Liver (tissue), 8 donors: ENCODE measurements at regions not wholly inside any gene's neighbourhood (a gene's known extent, or its start where the extent isn't known, plus 50 kb on each side); places are given as distances from the start of the nearest gene placed in this dataset.

Experiments used
- DNase-seq: peaks from one replicate; pipeline ENCODE4 v3.0.0-alpha.2; 2017; ENCODE audit warnings: low spot score
- H3K27ac ChIP-seq, 2 donors: one replicate each; pipeline ENCODE4 v1.7.0; 2013; ENCODE audit warnings: inconsistent platforms in 2 of 2, low read length in 2 of 2, control low read depth in 1 of 2, low read depth in 1 of 2, mild to moderate bottlenecking in 1 of 2
- H3K27me3 ChIP-seq, 4 donors: one replicate each; pipeline versions ENCODE4 v1.6.1 to v1.7.0; 2013; ENCODE audit warnings: low read length in 3 of 4, inconsistent platforms in 1 of 4, mild to moderate bottlenecking in 1 of 4, moderate library complexity in 1 of 4; ENCODE audit not compliant: control insufficient read depth in 4 of 4, insufficient read depth in 4 of 4
- H3K36me3 ChIP-seq, 4 donors: one replicate each; pipeline versions ENCODE4 v1.6.1 to v1.7.0; 2013; ENCODE audit warnings: low read length in 3 of 4, mild to moderate bottlenecking in 3 of 4, low read depth in 1 of 4, moderate library complexity in 1 of 4; ENCODE audit not compliant: control insufficient read depth in 4 of 4, insufficient read depth in 3 of 4
- H3K4me1 ChIP-seq, 4 donors: one replicate each; pipeline versions ENCODE4 v1.6.1 to v1.7.0; 2013; ENCODE audit warnings: low read length in 3 of 4, mild to moderate bottlenecking in 3 of 4, moderate library complexity in 1 of 4; ENCODE audit not compliant: control insufficient read depth in 4 of 4, insufficient read depth in 4 of 4
- H3K4me3 ChIP-seq, 3 donors: one replicate each; pipeline versions ENCODE4 v1.6.1 to v1.7.0; 2013; ENCODE audit warnings: low read length in 3 of 3, control low read depth in 1 of 3, low read depth in 1 of 3, mild to moderate bottlenecking in 1 of 3
- H3K9ac ChIP-seq, 2 donors: one replicate each; pipeline ENCODE4 v1.7.0; 2013; ENCODE audit warnings: low read length in 2 of 2, mild to moderate bottlenecking in 2 of 2, moderate library complexity in 2 of 2, control low read depth in 1 of 2, low read depth in 1 of 2
- H3K9me3 ChIP-seq, 4 donors: one replicate each; pipeline versions ENCODE4 v1.6.1 to v1.7.0; 2013; ENCODE audit warnings: low read length in 3 of 4; ENCODE audit not compliant: control insufficient read depth in 4 of 4
- CTCF ChIP-seq: fragments of 150-350 bp; IDR thresholded peaks from 2 replicates; pipeline ENCODE4 v1.5.1; 2017; ENCODE audit warnings: improper control_type of control experiment, low read depth, low read length; ENCODE audit not compliant: missing input control
- EGR1 ChIP-seq, 2 donors: IDR thresholded peaks; 2 replicates each; pipeline ENCODE4 v1.6.1; 2016 to 2018; ENCODE audit warnings: antibody characterized with exemption in 2 of 2, low read depth in 2 of 2
- FOXA1 ChIP-seq: IDR thresholded peaks from 2 replicates; pipeline ENCODE4 v1.6.1; 2016; ENCODE audit warnings: antibody characterized with exemption
- FOXA2 ChIP-seq: IDR thresholded peaks from 2 replicates; pipeline ENCODE4 v1.6.1; 2016; ENCODE audit warnings: antibody characterized with exemption
- GABPA ChIP-seq, 2 donors: IDR thresholded peaks in 1 of 2; conservative IDR thresholded peaks in 1 of 2; 2 replicates each; pipeline ENCODE4 v1.6.1; 2016; ENCODE audit warnings: antibody characterized with exemption in 2 of 2, mild to moderate bottlenecking in 1 of 2, moderate library complexity in 1 of 2
- HNF4A ChIP-seq, 2 donors: conservative IDR thresholded peaks; 2 replicates each; pipeline ENCODE4 v1.6.1; 2016; ENCODE audit warnings: antibody characterized with exemption in 2 of 2, mild to moderate bottlenecking in 2 of 2
- HNF4G ChIP-seq: IDR thresholded peaks from 2 replicates; pipeline ENCODE4 v1.6.1; 2016; ENCODE audit warnings: antibody characterized with exemption
- JUND ChIP-seq, 2 donors: IDR thresholded peaks; 2 replicates each; pipeline ENCODE4 v1.6.1; 2016; ENCODE audit warnings: antibody characterized with exemption in 2 of 2
- NR2F2 ChIP-seq: IDR thresholded peaks from 2 replicates; pipeline ENCODE4 v1.6.1; 2016; ENCODE audit warnings: antibody characterized with exemption
- RAD21 ChIP-seq, 2 donors: IDR thresholded peaks; 2 replicates each; pipeline ENCODE4 v1.6.1; 2016; ENCODE audit warnings: antibody characterized with exemption in 2 of 2, mild to moderate bottlenecking in 2 of 2
- RXRA ChIP-seq, 2 donors: IDR thresholded peaks; 2 replicates each; pipeline ENCODE4 v1.6.1; 2017 to 2018; ENCODE audit warnings: antibody characterized with exemption in 2 of 2, mild to moderate bottlenecking in 1 of 2
- SP1 ChIP-seq: IDR thresholded peaks from 2 replicates; pipeline ENCODE4 v1.6.1; 2018; ENCODE audit warnings: antibody characterized with exemption, mild to moderate bottlenecking
- TAF1 ChIP-seq: conservative IDR thresholded peaks from 2 replicates; pipeline ENCODE4 v1.6.1; 2016; ENCODE audit warnings: antibody characterized with exemption, mild to moderate bottlenecking
- YY1 ChIP-seq: IDR thresholded peaks from 2 replicates; pipeline ENCODE4 v1.6.1; 2016; ENCODE audit warnings: antibody characterized with exemption, mild to moderate bottlenecking
- WGBS: extraction: QIAGEN DNeasy Blood & Tissue Kit; methylation state at CpG from one replicate; pipeline ENCODE4 v1.1.7; 2013; 5-methylcytosine and 5-hydroxymethylcytosine counted together
- TF ChIP-seq, protein P1 (sequence below): IDR thresholded peaks from 2 replicates; pipeline ENCODE4 v1.6.1; 2016; ENCODE audit warnings: antibody characterized with exemption
- TF ChIP-seq, protein P2 (sequence below): IDR thresholded peaks from 2 replicates; pipeline ENCODE4 v1.6.1; 2016; ENCODE audit warnings: antibody characterized with exemption, mild to moderate bottlenecking
- donor health status: healthy.
- donor health status: healthy.
- donor health status: healthy.
- donor health status: healthy.
- donor health status: healthy.

DNA sequence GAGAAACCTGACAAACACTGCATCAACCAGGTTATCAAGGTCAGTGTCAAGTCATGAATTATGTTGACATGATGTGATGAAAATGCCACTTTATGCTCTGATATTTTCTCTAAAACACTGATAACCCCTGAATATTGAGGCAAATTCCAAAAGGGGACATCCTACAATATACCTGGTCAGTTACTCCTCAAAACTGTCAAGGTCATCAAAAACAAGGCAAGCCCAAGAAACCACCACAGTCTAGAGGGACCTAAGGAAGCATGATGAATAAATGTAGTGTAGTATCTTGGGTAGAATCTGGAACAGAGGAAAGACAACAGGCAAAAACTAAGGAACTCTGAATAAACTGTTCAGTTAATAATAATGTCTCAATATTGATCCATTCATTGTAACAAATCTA, 275.3 kb upstream of the THRB start:
- H3K4me1 ChIP-seq: no peaks in the 10 kb centered on the region
- no peak for DNase-seq
- H3K4me3 ChIP-seq: no peak overlapping the region
- H3K9me3 ChIP-seq: no peaks in the 10 kb centered on the region
- no peaks in the 10 kb centered on the region for H3K36me3 ChIP-seq
- TF ChIP-seq TAF1 (no peak), GABPA (IDR thresholded peaks at IDR 0.05 in 1 of 2, conservative IDR thresholded peaks at IDR 0.05 in 1 of 2) (no peak), EGR1 (IDR thresholded peaks at IDR 0.05; ENCODE audit: low read depth in 2 of 2) (no peak), RXRA (IDR thresholded peaks at IDR 0.05) (no peak), SP1 (no peak), HNF4A (conservative IDR thresholded peaks at IDR 0.05) (no peak), JUND (IDR thresholded peaks at IDR 0.05) (no peak), FOXA1 (no peak), FOXA2 (no peak), HNF4G (no peak), RAD21 (IDR thresholded peaks at IDR 0.05) (no peak), YY1 (no peak)
- TF ChIP-seq, protein P1, sequence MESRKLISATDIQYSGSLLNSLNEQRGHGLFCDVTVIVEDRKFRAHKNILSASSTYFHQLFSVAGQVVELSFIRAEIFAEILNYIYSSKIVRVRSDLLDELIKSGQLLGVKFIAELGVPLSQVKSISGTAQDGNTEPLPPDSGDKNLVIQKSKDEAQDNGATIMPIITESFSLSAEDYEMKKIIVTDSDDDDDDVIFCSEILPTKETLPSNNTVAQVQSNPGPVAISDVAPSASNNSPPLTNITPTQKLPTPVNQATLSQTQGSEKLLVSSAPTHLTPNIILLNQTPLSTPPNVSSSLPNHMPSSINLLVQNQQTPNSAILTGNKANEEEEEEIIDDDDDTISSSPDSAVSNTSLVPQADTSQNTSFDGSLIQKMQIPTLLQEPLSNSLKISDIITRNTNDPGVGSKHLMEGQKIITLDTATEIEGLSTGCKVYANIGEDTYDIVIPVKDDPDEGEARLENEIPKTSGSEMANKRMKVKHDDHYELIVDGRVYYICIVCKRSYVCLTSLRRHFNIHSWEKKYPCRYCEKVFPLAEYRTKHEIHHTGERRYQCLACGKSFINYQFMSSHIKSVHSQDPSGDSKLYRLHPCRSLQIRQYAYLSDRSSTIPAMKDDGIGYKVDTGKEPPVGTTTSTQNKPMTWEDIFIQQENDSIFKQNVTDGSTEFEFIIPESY: no peak
- TF ChIP-seq, protein P2, sequence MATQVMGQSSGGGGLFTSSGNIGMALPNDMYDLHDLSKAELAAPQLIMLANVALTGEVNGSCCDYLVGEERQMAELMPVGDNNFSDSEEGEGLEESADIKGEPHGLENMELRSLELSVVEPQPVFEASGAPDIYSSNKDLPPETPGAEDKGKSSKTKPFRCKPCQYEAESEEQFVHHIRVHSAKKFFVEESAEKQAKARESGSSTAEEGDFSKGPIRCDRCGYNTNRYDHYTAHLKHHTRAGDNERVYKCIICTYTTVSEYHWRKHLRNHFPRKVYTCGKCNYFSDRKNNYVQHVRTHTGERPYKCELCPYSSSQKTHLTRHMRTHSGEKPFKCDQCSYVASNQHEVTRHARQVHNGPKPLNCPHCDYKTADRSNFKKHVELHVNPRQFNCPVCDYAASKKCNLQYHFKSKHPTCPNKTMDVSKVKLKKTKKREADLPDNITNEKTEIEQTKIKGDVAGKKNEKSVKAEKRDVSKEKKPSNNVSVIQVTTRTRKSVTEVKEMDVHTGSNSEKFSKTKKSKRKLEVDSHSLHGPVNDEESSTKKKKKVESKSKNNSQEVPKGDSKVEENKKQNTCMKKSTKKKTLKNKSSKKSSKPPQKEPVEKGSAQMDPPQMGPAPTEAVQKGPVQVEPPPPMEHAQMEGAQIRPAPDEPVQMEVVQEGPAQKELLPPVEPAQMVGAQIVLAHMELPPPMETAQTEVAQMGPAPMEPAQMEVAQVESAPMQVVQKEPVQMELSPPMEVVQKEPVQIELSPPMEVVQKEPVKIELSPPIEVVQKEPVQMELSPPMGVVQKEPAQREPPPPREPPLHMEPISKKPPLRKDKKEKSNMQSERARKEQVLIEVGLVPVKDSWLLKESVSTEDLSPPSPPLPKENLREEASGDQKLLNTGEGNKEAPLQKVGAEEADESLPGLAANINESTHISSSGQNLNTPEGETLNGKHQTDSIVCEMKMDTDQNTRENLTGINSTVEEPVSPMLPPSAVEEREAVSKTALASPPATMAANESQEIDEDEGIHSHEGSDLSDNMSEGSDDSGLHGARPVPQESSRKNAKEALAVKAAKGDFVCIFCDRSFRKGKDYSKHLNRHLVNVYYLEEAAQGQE: no peak
- no peak overlapping the region for H3K9ac ChIP-seq
- H3K27me3 ChIP-seq: peaks cover 0 to 2% (median 0%) of the 10 kb centered on the region in 4 donors
- H3K27ac ChIP-seq: no peak overlapping the region

GRCh38 chr3:24773798-24774197, 279.1 kb upstream of the THRB start:
- Histone ChIP-seq H3K36me3 (no peaks in the 10 kb centered on the region), H3K27me3 (no peaks in the 10 kb centered on the region), H3K27ac (no peak overlapping the region), H3K9ac (no peak overlapping the region), H3K4me1 (no peaks in the 10 kb centered on the region), H3K4me3 (no peak overlapping the region), H3K9me3 (no peaks in the 10 kb centered on the region)
- TF ChIP-seq NR2F2 (peak; percentile 51), CTCF (peak; percentile 67), FOXA2 (no peak), EGR1 (IDR thresholded peaks at IDR 0.05; ENCODE audit: low read depth in 2 of 2) (no peak), RAD21 (IDR thresholded peaks at IDR 0.05) (peak; percentile 91 to 94)
- WGBS: 14% methylated on average over 4 of the region's 4 CpGs
- peak; percentile 36 for DNase-seq
